SK-N-SH (cell line): ENCODE measurements at regions not wholly inside any gene's neighbourhood (a gene's known extent, or its start where the extent isn't known, plus 50 kb on each side); places are given as distances from the start of the nearest gene placed in this dataset.

ENCODE experiments used
- CTCF ChIA-PET: fragments of 300-600, 350-600 bp; formaldehyde crosslinking; extraction: SDS; loops from one replicate; lab custom pipeline; 2021; lab: Yijun Ruan, JAX
- POLR2A ChIA-PET: fragments of 350-600 bp; sonication (Branson Sonifier 250); formaldehyde crosslinking; extraction: SDS; loops from one replicate; lab custom pipeline; 2020; ENCODE audit warnings: antibody characterized with exemption, inconsistent platforms; lab: Yijun Ruan, JAX
- DNase-seq: peaks from one replicate; pipeline ENCODE4 v3.0.0; 2012
- H2AFZ ChIP-seq: fragments of 200-600 bp; sonication (generic); 2 replicates; pipeline ENCODE4 v1.8.1; 2016; ENCODE audit warnings: antibody characterized with exemption, mild to moderate bottlenecking, low read depth
- H3F3A ChIP-seq: fragments of 200-600 bp; sonication (generic); replicated peaks from 2 replicates; pipeline ENCODE3; 2016; ENCODE audit warnings: antibody characterized with exemption, mild to moderate bottlenecking; ENCODE audit not compliant: insufficient read depth
- H3K27ac ChIP-seq, 2 experiments: fragments of 200-500 bp in 1 of 2; fragments of 200-600 bp in 1 of 2; sonication (Bioruptor generic) in 1 of 2; sonication (generic), shearing (Covaris generic) in 1 of 2; 2 replicates each; pipeline versions ENCODE4 v1.5.1 to v1.6.1; 2014 to 2016; ENCODE audit warnings: low read depth in 2 of 2, inconsistent platforms in 1 of 2, low read length in 1 of 2, mild to moderate bottlenecking in 1 of 2, mixed read lengths in 1 of 2
- H3K27me3 ChIP-seq: fragments of 200-600 bp; sonication (generic), shearing (Covaris generic); 2 replicates; pipeline ENCODE4 v1.6.1; 2016; ENCODE audit warnings: mixed run types; ENCODE audit not compliant: insufficient read depth
- H3K36me3 ChIP-seq, 2 experiments: fragments of 200-500 bp in 1 of 2; fragments of 200-600 bp in 1 of 2; sonication (Bioruptor generic) in 1 of 2; sonication (generic) in 1 of 2; replicated peaks in 1 of 2; 2 replicates each; pipeline versions ENCODE3 to v1.5.1; 2014 to 2016; ENCODE audit warnings: low read length in 1 of 2, mild to moderate bottlenecking in 1 of 2; ENCODE audit not compliant: insufficient read depth in 2 of 2, control insufficient read depth in 1 of 2
- H3K4me1 ChIP-seq, 2 experiments: fragments of 200-500 bp in 1 of 2; fragments of 200-600 bp in 1 of 2; sonication (Bioruptor generic) in 1 of 2; sonication (generic), shearing (Covaris generic) in 1 of 2; 2 replicates each; pipeline versions ENCODE4 v1.5.1 to v1.6.1; 2014 to 2016; ENCODE audit warnings: low read depth in 1 of 2, low read length in 1 of 2, mixed run types in 1 of 2; ENCODE audit not compliant: insufficient read depth in 2 of 2, control insufficient read depth in 1 of 2
- H3K4me2 ChIP-seq: fragments of 200-600 bp; sonication (generic), shearing (Covaris generic); 2 replicates; pipeline ENCODE4 v1.6.1; 2017; ENCODE audit warnings: mixed run types
- H3K4me3 ChIP-seq, 2 experiments: fragments of 200-500 bp in 1 of 2; fragments of 200-600 bp in 1 of 2; sonication (Bioruptor generic) in 1 of 2; sonication (generic), shearing (Covaris generic) in 1 of 2; 2 replicates each; pipeline versions ENCODE4 v1.5.1 to v1.8.1; 2014 to 2016; ENCODE audit warnings: low read depth in 2 of 2, inconsistent platforms in 1 of 2, low read length in 1 of 2, mild to moderate bottlenecking in 1 of 2, mixed read lengths in 1 of 2, moderate library complexity in 1 of 2
- H3K79me2 ChIP-seq: fragments of 200-600 bp; sonication (generic); 2 replicates; pipeline ENCODE4 v1.8.1; 2017; ENCODE audit warnings: mild to moderate bottlenecking; ENCODE audit not compliant: insufficient read depth
- H3K9ac ChIP-seq: fragments of 200-600 bp; sonication (generic); 2 replicates; pipeline ENCODE4 v1.6.1; 2017; ENCODE audit warnings: mixed run types
- H3K9me2 ChIP-seq: fragments of 200-600 bp; sonication (generic); 2 replicates; pipeline ENCODE4 v1.6.1; 2017; ENCODE audit warnings: mixed run types
- H3K9me3 ChIP-seq: fragments of 200-600 bp; sonication (generic); 2 replicates; pipeline ENCODE4 v1.6.1; 2017; ENCODE audit warnings: mixed run types, mild to moderate bottlenecking, moderate library complexity
- H4K20me1 ChIP-seq: fragments of 200-600 bp; sonication (generic); 2 replicates; pipeline ENCODE4 v1.6.1; 2017; ENCODE audit warnings: mild to moderate bottlenecking, mixed run types; ENCODE audit not compliant: insufficient read depth
- CTCF ChIP-seq: fragments of 200-600 bp; sonication (generic); IDR thresholded peaks from 2 replicates; pipeline ENCODE4 v1.6.1; 2017; ENCODE audit warnings: antibody characterized with exemption, mild to moderate bottlenecking, moderate library complexity
- JUND ChIP-seq: IDR thresholded peaks from 2 replicates; pipeline ENCODE4 v1.4.0; 2012
- RAD21 ChIP-seq: IDR thresholded peaks from 2 replicates; pipeline ENCODE4 v1.6.1; 2012; ENCODE audit warnings: mild to moderate bottlenecking, low read length
- RCOR1 ChIP-seq: fragments of 150-350 bp; IDR thresholded peaks from 2 replicates; pipeline ENCODE4 v1.6.1; 2017; ENCODE audit warnings: antibody characterized with exemption, low read length
- TCF12 ChIP-seq: IDR thresholded peaks from 2 replicates; pipeline ENCODE4 v1.4.0; 2012
- ZBTB33 ChIP-seq: IDR thresholded peaks from 2 replicates; pipeline ENCODE4 v1.4.0; 2012; ENCODE audit warnings: low read depth, borderline replicate concordance
- WGBS: methylation state at CpG from one replicate; pipeline ENCODE4 v1.1.6; 2017; ENCODE audit warnings: low lambda C conversion rate; 5-methylcytosine and 5-hydroxymethylcytosine counted together

- no peak for DNase-seq
- no peaks in the 10 kb centered on the region for H3K36me3 ChIP-seq
- no peak overlapping the region for H3K4me3 ChIP-seq
- POLR2A ChIA-PET: no interaction called here
- no peaks in the 10 kb centered on the region for H4K20me1 ChIP-seq
- H3K4me1 ChIP-seq: peaks cover 0 to 10% of the 10 kb centered on the region in 2 experiments; a peak in 2 of 4 replicates
- WGBS: 81% methylated on average over 2 of the region's 2 CpGs
- no peak overlapping the region for H3K4me2 ChIP-seq
- H3K9ac ChIP-seq: no peak overlapping the region
- TF ChIP-seq ZBTB33 (no peak), RAD21 (no peak), JUND (no peak)
- TF ChIP-seq, all 33 proteins: peak for 0
- Histone ChIP-seq H3K27ac (no peak overlapping the region), H3K9me2 (no peaks in the 10 kb centered on the region), H3K27me3 (no peaks in the 10 kb centered on the region), H3K9me3 (no peaks in the 10 kb centered on the region), H3F3A (no peaks in the 10 kb centered on the region), H3K79me2 (no peaks in the 10 kb centered on the region), H2AFZ (no peak overlapping the region)
- CTCF ChIA-PET: interaction anchor here (1.2 to 1.5 kb wide), 2 partner anchors 177 to 183 kb away, joined by 3 read pairs; no protein-coding TSS in a partner anchor
Measured at GRCh38 chr1:60153961-60154360, 80.4 kb upstream of the C1orf87 start.

GRCh38 chr1:60152891-60153290 is 79.3 kb upstream of the C1orf87 start:
- Histone ChIP-seq H3K27ac (no peak overlapping the region), H2AFZ (no peak overlapping the region), H3K4me1 (peaks cover 0 to 10% of the 10 kb centered on the region in 2 experiments; a peak in 2 of 4 replicates), H3K9me3 (no peaks in the 10 kb centered on the region), H3K36me3 (no peaks in the 10 kb centered on the region), H4K20me1 (no peaks in the 10 kb centered on the region), H3K4me3 (no peak overlapping the region), H3K79me2 (no peaks in the 10 kb centered on the region), H3K27me3 (no peaks in the 10 kb centered on the region), H3F3A (no peaks in the 10 kb centered on the region), H3K9me2 (no peaks in the 10 kb centered on the region), H3K9ac (no peak overlapping the region), H3K4me2 (no peak overlapping the region)
- no peak for TF ChIP-seq RCOR1
- TF ChIP-seq TCF12: peak; percentile 49; the same call in 1 of the 2 replicates
- no peak for DNase-seq
- 78% methylated on average over 2 of the region's 2 CpGs for WGBS
- ChIA-PET CTCF (interaction anchor here (0.8 to 1.5 kb wide), 2 partner anchors 76 to 176 kb away, joined by 3 read pairs; no protein-coding TSS in a partner anchor), POLR2A (no interaction called here)

- Histone ChIP-seq H3K27me3 (no peaks in the 10 kb centered on the region), H3K36me3 (no peaks in the 10 kb centered on the region), H3K79me2 (no peaks in the 10 kb centered on the region), H3K9me2 (no peaks in the 10 kb centered on the region), H3F3A (no peaks in the 10 kb centered on the region), H3K4me3 (no peak overlapping the region), H3K27ac (no peak overlapping the region), H4K20me1 (no peaks in the 10 kb centered on the region), H2AFZ (peak overlapping the region; percentile 5; the same call in 1 of the 2 replicates), H3K4me1 (peaks cover 0 to 7% of the 10 kb centered on the region in 2 experiments; a peak in 2 of 4 replicates), H3K9me3 (no peaks in the 10 kb centered on the region), H3K4me2 (no peak overlapping the region), H3K9ac (no peak overlapping the region)
- CTCF ChIA-PET: interaction anchor here (2.4 kb wide), 1 partner anchor 175 kb away, joined by 5 read pairs; no protein-coding TSS in a partner anchor
- WGBS: 76% methylated on average over 3 of the region's 3 CpGs
- no peak for TF ChIP-seq RAD21
- TF ChIP-seq CTCF: no peak
- POLR2A ChIA-PET: no interaction called here
- DNase-seq: no peak
Measured at GRCh38 chr1:60151311-60151710, 77.7 kb upstream of the C1orf87 start.
